Pancreas (tissue), 10 donors: ENCODE measurements at regions not wholly inside any gene's neighbourhood (a gene's known extent, or its start where the extent isn't known, plus 50 kb on each side); places are given as distances from the start of the nearest gene placed in this dataset.
"Not testable (repeated sequence)": the region's sequence is repeated elsewhere in the genome, so short reads cannot be mapped to it uniquely, and the experiment has no call there.

Experiments used
- ATAC-seq, 4 donors: fragments of 200-7000 bp; cut with Tn5 transposase; one replicate each; pipeline versions ENCODE4 v1.8.0 to v1.9.1; 2020; ENCODE audit warnings: mild to moderate bottlenecking in 4 of 4, moderate library complexity in 4 of 4
- DNase-seq, 6 donors: peaks; one replicate each; pipeline ENCODE4 v3.0.0-alpha.2; 2020
- FAIRE-seq: peaks from 2 replicates; lab custom pipeline; 2012; peaks lifted over from hg19 to GRCh38; lab: Jason Lieb, UNC
- H3K27ac ChIP-seq, 4 donors: fragments of 200-600 bp; sonication (generic); 1 replicate in 3 of 4; 2 replicates in 1 of 4; pipeline versions ENCODE4 v1.5.0 to v1.8.0; 2020
- H3K27me3 ChIP-seq, 4 donors: fragments of 200-600 bp; one replicate each; pipeline ENCODE4 v1.8.0; 2021
- H3K36me3 ChIP-seq, 3 donors: fragments of 200-600 bp; sonication (generic) in 1 of 3; one replicate each; pipeline versions ENCODE4 v1.5.0 to v1.8.0; 2020 to 2021
- H3K4me1 ChIP-seq, 3 donors: fragments of 200-600 bp; one replicate each; pipeline ENCODE4 v1.8.0; 2021
- H3K4me3 ChIP-seq, 4 donors: fragments of 200-600 bp; sonication (generic) in 2 of 4; one replicate each; pipeline versions ENCODE4 v1.5.0 to v1.8.0; 2020 to 2021
- H3K9me3 ChIP-seq, 4 donors: fragments of 200-600 bp; one replicate each; pipeline ENCODE4 v1.8.0; 2021
- WGBS, 2 donors: extraction: QIAGEN DNeasy Blood & Tissue Kit; methylation state at CpG; one replicate each; pipeline ENCODE4 v1.1.7; 2013; 5-methylcytosine and 5-hydroxymethylcytosine counted together
- intact Hi-C, 3 donors: fragments of 100-400 bp; cut with DNase I; formaldehyde crosslinking; loops; one replicate each; pipeline versions ENCODE4 v1.11.1 to v1.14.2; 2022
- TF ChIP-seq, protein P1 (sequence below), 4 donors: fragments of 200-600 bp; sonication (generic) in 3 of 4; IDR thresholded peaks; one replicate each; pipeline versions ENCODE4 v1.5.0 to v1.8.0; 2021; ENCODE audit warnings: antibody characterized with exemption in 4 of 4
- donor health status: healthy with polysubstance abuse.
- donor health status: DM: no; HTN: no; CAD: no; lungs with moderate emphysema.
- donor health status: DM: no; HTN: no; CAD: no.
- donor health status: control.
- donor health status: control.
- donor health status: Bipolar disorder and iron deficiency.
- donor health status: DM: yes; HTN: yes; CAD: no.
- donor health status: DM: no; HTN: no; CAD: no.
- donor health status: DM: no; HTN: no; CAD: no.
- donor health status: DM: yes; HTN: yes; CAD: no.

DNA sequence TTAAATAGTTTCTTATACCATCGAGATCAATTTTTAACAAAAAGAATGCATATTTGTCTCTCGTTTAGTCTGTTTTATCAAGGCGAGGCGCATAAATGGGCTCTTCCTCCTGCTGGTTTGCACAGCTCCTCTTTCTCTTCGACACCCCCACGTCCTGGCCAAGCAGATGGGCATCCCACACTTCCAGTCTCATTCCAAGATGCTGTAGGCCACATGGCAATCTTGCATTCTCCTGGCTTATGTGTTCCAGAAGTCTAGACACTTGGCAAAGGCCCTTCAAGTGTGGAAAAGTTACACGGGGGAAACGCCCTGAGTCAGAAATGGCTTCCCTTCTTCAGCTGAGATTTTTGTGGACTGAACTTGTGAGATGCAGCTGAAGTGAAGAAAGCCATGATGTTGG is 447.1 kb downstream of the QKI start:
- FAIRE-seq: no peak
- no peak for DNase-seq
- 69 to 83% methylated on average over 8 of the region's 8 CpGs for WGBS, 2 donors
- no peak overlapping the region for H3K4me3 ChIP-seq
- intact Hi-C loops: no loop called here
- H3K27me3 ChIP-seq: no peaks in the 10 kb centered on the region
- H3K36me3 ChIP-seq: no peaks in the 10 kb centered on the region
- H3K9me3 ChIP-seq: no peaks in the 10 kb centered on the region
- ATAC-seq: no peak
- TF ChIP-seq, protein P1, sequence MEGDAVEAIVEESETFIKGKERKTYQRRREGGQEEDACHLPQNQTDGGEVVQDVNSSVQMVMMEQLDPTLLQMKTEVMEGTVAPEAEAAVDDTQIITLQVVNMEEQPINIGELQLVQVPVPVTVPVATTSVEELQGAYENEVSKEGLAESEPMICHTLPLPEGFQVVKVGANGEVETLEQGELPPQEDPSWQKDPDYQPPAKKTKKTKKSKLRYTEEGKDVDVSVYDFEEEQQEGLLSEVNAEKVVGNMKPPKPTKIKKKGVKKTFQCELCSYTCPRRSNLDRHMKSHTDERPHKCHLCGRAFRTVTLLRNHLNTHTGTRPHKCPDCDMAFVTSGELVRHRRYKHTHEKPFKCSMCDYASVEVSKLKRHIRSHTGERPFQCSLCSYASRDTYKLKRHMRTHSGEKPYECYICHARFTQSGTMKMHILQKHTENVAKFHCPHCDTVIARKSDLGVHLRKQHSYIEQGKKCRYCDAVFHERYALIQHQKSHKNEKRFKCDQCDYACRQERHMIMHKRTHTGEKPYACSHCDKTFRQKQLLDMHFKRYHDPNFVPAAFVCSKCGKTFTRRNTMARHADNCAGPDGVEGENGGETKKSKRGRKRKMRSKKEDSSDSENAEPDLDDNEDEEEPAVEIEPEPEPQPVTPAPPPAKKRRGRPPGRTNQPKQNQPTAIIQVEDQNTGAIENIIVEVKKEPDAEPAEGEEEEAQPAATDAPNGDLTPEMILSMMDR (IDR thresholded peaks at IDR 0.05): no peak
- H3K27ac ChIP-seq: no peak overlapping the region
- no peaks in the 10 kb centered on the region for H3K4me1 ChIP-seq

DNA sequence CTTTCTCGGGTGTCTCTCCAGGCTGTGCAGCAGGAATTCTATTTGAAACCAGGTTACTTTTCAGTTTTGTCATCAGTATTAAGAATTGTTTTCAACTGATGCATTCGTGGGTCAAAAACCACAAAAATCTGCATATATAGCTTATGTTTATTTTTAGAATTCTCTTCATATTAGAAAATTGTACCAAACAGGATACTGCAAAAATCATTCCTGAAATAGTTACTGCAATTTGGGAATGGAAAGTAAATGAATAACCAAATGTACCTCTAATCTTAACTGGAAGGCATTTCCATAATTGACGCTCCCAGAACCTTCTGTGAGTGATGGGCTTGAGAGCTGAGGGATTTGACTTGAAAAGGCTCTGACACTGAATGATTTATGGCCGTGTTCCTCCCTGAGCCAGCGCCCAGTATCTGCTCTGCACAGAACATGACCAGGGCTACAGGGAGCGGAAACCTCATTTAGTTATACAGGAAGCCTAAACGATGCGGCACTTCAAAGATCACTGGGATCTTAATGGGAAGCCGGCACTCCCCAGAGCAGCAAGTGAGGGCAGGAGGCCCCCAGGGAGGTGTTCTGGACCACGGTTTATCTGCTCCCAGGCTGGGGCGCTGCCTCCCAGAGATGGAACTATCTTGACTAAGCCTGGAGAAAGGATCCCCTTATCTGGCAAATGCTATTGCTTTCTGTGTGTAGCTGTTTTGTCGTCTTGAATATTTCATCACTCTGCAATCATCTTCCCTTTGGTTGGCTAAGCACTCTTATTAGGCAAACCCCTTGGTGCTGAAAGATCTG is 446.0 kb downstream of the QKI start:
- ATAC-seq (peak in 2 of 4 donors; percentile 17 to 44), FAIRE-seq (no peak), DNase-seq (no peak)
- intact Hi-C loops: no loop called here
- no peaks in the 10 kb centered on the region for H3K9me3 ChIP-seq
- H3K27me3 ChIP-seq: no peaks in the 10 kb centered on the region
- no peak overlapping the region for H3K27ac ChIP-seq
- no peaks in the 10 kb centered on the region for H3K4me1 ChIP-seq
- no peaks in the 10 kb centered on the region for H3K36me3 ChIP-seq
- TF ChIP-seq, protein P1 (IDR thresholded peaks at IDR 0.05): no peak
- 19 to 28% methylated on average over 12 of the region's 12 CpGs for WGBS, 2 donors
- no peak overlapping the region for H3K4me3 ChIP-seq

DNA sequence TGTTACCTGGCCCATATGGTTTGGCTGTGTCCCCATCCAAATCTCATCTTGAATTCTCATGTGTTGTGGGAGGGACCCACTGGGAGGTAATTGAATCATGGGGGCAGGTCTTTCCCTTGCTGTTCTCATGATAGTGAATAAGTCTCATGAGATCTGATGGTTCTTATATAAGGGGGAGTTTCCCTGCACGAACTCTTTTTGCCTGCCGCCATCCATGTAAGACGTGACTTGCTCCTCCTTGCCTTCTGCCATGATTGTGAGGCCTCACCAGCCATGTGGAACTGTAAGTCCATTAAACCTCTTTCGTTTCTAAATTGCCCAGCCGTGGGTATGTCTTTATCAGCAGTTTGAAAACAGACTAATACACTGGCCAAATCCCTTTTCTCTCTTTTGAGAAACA is 444.4 kb downstream of the QKI start:
- 77 to 86% methylated on average over 5 of the region's 5 CpGs for WGBS, 2 donors

DNA sequence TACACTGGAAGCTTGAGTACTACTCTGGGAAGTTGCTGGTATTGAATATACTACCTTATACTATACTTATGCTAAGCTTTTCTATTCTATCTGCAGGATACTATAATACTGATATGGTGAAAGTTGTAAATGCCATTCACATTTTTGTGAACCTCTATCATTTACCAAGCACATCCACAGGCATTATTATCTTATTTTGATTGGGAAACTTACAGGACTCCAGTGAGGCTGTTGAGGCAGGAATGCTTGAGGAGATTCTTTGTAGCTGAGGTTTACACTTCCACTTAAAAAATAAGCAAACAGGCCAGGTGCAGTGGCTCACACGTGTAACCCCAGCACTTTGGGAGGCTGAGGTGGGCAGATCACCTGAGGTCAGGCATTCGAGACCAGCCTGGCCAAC is 442.9 kb downstream of the QKI start:
- WGBS, 2 donors: 44 to 47% methylated on average over 2 of the region's 2 CpGs
- intact Hi-C loops: no loop called here
- H3K27ac ChIP-seq: no peak overlapping the region
- no peaks in the 10 kb centered on the region for H3K36me3 ChIP-seq
- TF ChIP-seq, protein P1 (IDR thresholded peaks at IDR 0.05): no peak
- FAIRE-seq (no peak), DNase-seq (no peak), ATAC-seq (no peak)
- H3K27me3 ChIP-seq: no peaks in the 10 kb centered on the region
- no peaks in the 10 kb centered on the region for H3K4me1 ChIP-seq
- H3K9me3 ChIP-seq: no peaks in the 10 kb centered on the region
- no peak overlapping the region for H3K4me3 ChIP-seq

More for the DNA sequence above, 444.4 kb downstream of the QKI start:
- intact Hi-C loops, FAIRE-seq, H3K4me3 ChIP-seq, H3K27ac ChIP-seq, H3K4me1 ChIP-seq, ATAC-seq, H3K9me3 ChIP-seq, H3K36me3 ChIP-seq, H3K27me3 ChIP-seq, DNase-seq: not testable (repeated sequence)

DNA sequence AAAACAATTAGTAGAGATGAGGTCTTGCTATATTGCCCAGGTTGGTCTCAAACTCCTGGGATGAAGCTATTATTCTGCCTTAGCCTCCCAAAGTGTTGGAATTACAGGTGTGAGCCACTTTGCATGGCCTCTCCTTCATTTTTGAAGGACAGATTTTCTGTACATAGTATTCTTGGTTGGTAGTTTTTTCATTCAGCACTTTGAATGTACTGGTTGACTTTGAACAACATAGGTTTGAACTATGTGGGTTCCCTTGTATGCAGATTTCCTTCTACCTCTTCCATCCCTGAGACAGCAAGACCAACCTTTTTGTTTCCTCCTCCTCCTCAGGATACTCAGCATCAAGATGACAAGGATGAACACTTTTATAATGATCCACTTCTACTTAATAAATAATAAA is 436.4 kb downstream of the QKI start:
- ATAC-seq (no peak), DNase-seq (no peak), FAIRE-seq (no peak)
- Histone ChIP-seq H3K4me1 (no peaks in the 10 kb centered on the region), H3K27me3 (no peaks in the 10 kb centered on the region), H3K27ac (no peak overlapping the region), H3K9me3 (peaks cover 0 to 6% (median 2%) of the 10 kb centered on the region in 4 donors), H3K4me3 (no peak overlapping the region), H3K36me3 (no peaks in the 10 kb centered on the region)
- TF ChIP-seq, protein P1 (IDR thresholded peaks at IDR 0.05): no peak
- intact Hi-C loops: no loop called here
